IMR-90 (cell line): ENCODE measurements at regions not wholly inside any gene's neighbourhood (a gene's known extent, or its start where the extent isn't known, plus 50 kb on each side); places are given as distances from the start of the nearest gene placed in this dataset.

ENCODE experiments used
- ATAC-seq: fragments of 200-7000 bp; cut with Tn5 transposase; 2 replicates; pipeline ENCODE4 v1.9.1; 2020; ENCODE audit warnings: low read depth, mild to moderate bottlenecking, moderate library complexity
- BruUV-seq: library from RNA; stranded (reverse); fragments of 400-500 nt; replicated peaks from 2 replicates; lab custom pipeline; 2021; lab: Mats Ljungman, UMichigan
- CTCF ChIA-PET: fragments of 300-600 bp; formaldehyde crosslinking; extraction: SDS; loops from one replicate; lab custom pipeline; 2021; ENCODE audit warnings: antibody characterized with exemption; lab: Yijun Ruan, JAX
- POLR2A ChIA-PET: fragments of 300-600 bp; sonication (Branson Sonifier 250); formaldehyde crosslinking; loops from one replicate; lab custom pipeline; 2022; ENCODE audit warnings: antibody characterized with exemption; ENCODE audit not compliant: unreplicated experiment; lab: Charles Lee
- DNase-seq: peaks from one replicate; pipeline ENCODE4 v3.0.0; 2013
- H2AFZ ChIP-seq: replicated peaks from 2 replicates; pipeline ENCODE3; 2013; ENCODE audit warnings: low read length, mild to moderate bottlenecking; ENCODE audit not compliant: poor library complexity
- H2AK5ac ChIP-seq: 2 replicates; pipeline ENCODE4 v1.6.1; 2013; ENCODE audit warnings: low read depth, low read length, inconsistent platforms
- H2AK9ac ChIP-seq: replicated peaks from 2 replicates; pipeline ENCODE3; 2013; ENCODE audit warnings: mild to moderate bottlenecking, low read depth, low read length, moderate library complexity; ENCODE audit not compliant: poor library complexity
- H2BK120ac ChIP-seq: 2 replicates; pipeline ENCODE4 v1.6.1; 2013; ENCODE audit warnings: low read depth, low read length, inconsistent platforms
- H2BK15ac ChIP-seq: 3 replicates; pipeline ENCODE4 v1.6.1; 2013; ENCODE audit warnings: low read depth, low read length, inconsistent platforms
- H2BK20ac ChIP-seq: 2 replicates; pipeline ENCODE4 v1.6.1; 2013; ENCODE audit warnings: low read depth, mild to moderate bottlenecking, inconsistent platforms, low read length, moderate library complexity
- H2BK5ac ChIP-seq: 2 replicates; pipeline ENCODE4 v1.6.1; 2013; ENCODE audit warnings: mild to moderate bottlenecking, low read depth, low read length, inconsistent platforms; ENCODE audit not compliant: poor library complexity, severe bottlenecking
- H3K14ac ChIP-seq: replicated peaks from 2 replicates; pipeline ENCODE4 v1.6.1; 2013; ENCODE audit warnings: low read depth, low read length, inconsistent platforms
- H3K18ac ChIP-seq: 2 replicates; pipeline ENCODE4 v1.6.1; 2013; ENCODE audit warnings: low read depth, low read length, control low read depth
- H3K23ac ChIP-seq: 2 replicates; pipeline ENCODE4 v1.6.1; 2013; ENCODE audit warnings: low read depth, low read length, inconsistent platforms
- H3K27ac ChIP-seq: 2 replicates; pipeline ENCODE4 v1.5.1; 2013; ENCODE audit warnings: mild to moderate bottlenecking, control low read depth, low read length; ENCODE audit not compliant: insufficient read depth
- H3K27me3 ChIP-seq: 2 replicates; pipeline ENCODE4 v1.6.1; 2013; ENCODE audit warnings: low read length; ENCODE audit not compliant: control insufficient read depth, insufficient read depth
- H3K36me3 ChIP-seq: 2 replicates; pipeline ENCODE4 v1.6.1; 2013; ENCODE audit warnings: low read length, mixed read lengths; ENCODE audit not compliant: control insufficient read depth, insufficient read depth
- H3K4ac ChIP-seq: 2 replicates; pipeline ENCODE4 v1.6.1; 2013; ENCODE audit warnings: low read depth, low read length, inconsistent platforms
- H3K4me1 ChIP-seq: 2 replicates; pipeline ENCODE4 v1.6.1; 2013; ENCODE audit warnings: low read length, mixed read lengths; ENCODE audit not compliant: control insufficient read depth, insufficient read depth
- H3K4me2 ChIP-seq: 2 replicates; pipeline ENCODE4 v1.6.1; 2013; ENCODE audit warnings: low read depth, mild to moderate bottlenecking, control low read depth, low read length, moderate library complexity
- H3K4me3 ChIP-seq: 2 replicates; pipeline ENCODE4 v1.5.1; 2013; ENCODE audit warnings: low read depth, mild to moderate bottlenecking, control low read depth, low read length, moderate library complexity; ENCODE audit not compliant: insufficient read depth
- H3K56ac ChIP-seq: 2 replicates; pipeline ENCODE4 v1.6.1; 2013; ENCODE audit warnings: low read length, inconsistent platforms; ENCODE audit not compliant: insufficient read depth; ENCODE audit errors: extremely low read depth
- H3K79me1 ChIP-seq, 2 experiments: 2 replicates each; pipeline ENCODE4 v1.6.1; 2013; ENCODE audit warnings: low read length in 2 of 2, inconsistent platforms in 1 of 2, low read depth in 1 of 2
- H3K9ac ChIP-seq: 2 replicates; pipeline ENCODE4 v1.6.1; 2013; ENCODE audit warnings: low read depth, low read length, control low read depth
- H3K9me1 ChIP-seq: 2 replicates; pipeline ENCODE4 v1.6.1; 2013; ENCODE audit warnings: low read length, inconsistent platforms; ENCODE audit not compliant: insufficient read depth
- H3K9me3 ChIP-seq: 2 replicates; pipeline ENCODE4 v1.6.1; 2013; ENCODE audit warnings: low read length; ENCODE audit not compliant: control insufficient read depth, insufficient read depth
- H4K20me1 ChIP-seq: 2 replicates; pipeline ENCODE4 v1.6.1; 2013; ENCODE audit warnings: low read length, inconsistent platforms; ENCODE audit not compliant: insufficient read depth
- H4K5ac ChIP-seq: 2 replicates; pipeline ENCODE4 v1.6.1; 2013; ENCODE audit warnings: mild to moderate bottlenecking, low read depth, low read length, control low read depth
- H4K8ac ChIP-seq, 2 experiments: 2 replicates each; pipeline ENCODE4 v1.6.1; 2013; ENCODE audit warnings: low read depth in 2 of 2, low read length in 2 of 2, control low read depth in 1 of 2, inconsistent platforms in 1 of 2
- H4K91ac ChIP-seq: 2 replicates; pipeline ENCODE4 v1.6.1; 2013; ENCODE audit warnings: low read depth, low read length, inconsistent platforms; ENCODE audit not compliant: insufficient read depth
- BHLHE40 ChIP-seq: fragments of 150-350 bp; IDR thresholded peaks from 2 replicates; pipeline ENCODE4 v1.6.1; 2016; ENCODE audit warnings: mild to moderate bottlenecking, low read depth, low read length
- RFX5 ChIP-seq: IDR thresholded peaks from 2 replicates; pipeline ENCODE4 v1.8.0; 2012; ENCODE audit warnings: low read depth, mild to moderate bottlenecking, low read length, moderate library complexity
- WGBS, 2 experiments: methylation state at CpG; one replicate each; pipeline versions ENCODE4 v1.1.5 to v1.1.7; 2013; ENCODE audit warnings: missing lambda C conversion rate in 2 of 2; ENCODE audit not compliant: insufficient read length in 1 of 2; ENCODE audit errors: extremely low coverage in 2 of 2; 5-methylcytosine and 5-hydroxymethylcytosine counted together
- dilution Hi-C: fragments of 300-500 bp; cut with HindIII; formaldehyde crosslinking; loops from one replicate; pipeline ENCODE4 v1.14.3; 2018; ENCODE audit warnings: low sequenced_read_pairs; ENCODE audit not compliant: unreplicated experiment
- in situ Hi-C: fragments of 300-500 bp; cut with MboI; formaldehyde crosslinking; loops from 3 replicates; pipeline ENCODE4 v1.14.3; 2019; ENCODE audit warnings: low sequenced_read_pairs, inconsistent platforms, mixed read lengths
- intact Hi-C: fragments of 100-400 bp; cut with micrococcal nuclease; formaldehyde crosslinking; loops from 2 replicates; pipeline ENCODE4 v1.10.0; 2022

DNA sequence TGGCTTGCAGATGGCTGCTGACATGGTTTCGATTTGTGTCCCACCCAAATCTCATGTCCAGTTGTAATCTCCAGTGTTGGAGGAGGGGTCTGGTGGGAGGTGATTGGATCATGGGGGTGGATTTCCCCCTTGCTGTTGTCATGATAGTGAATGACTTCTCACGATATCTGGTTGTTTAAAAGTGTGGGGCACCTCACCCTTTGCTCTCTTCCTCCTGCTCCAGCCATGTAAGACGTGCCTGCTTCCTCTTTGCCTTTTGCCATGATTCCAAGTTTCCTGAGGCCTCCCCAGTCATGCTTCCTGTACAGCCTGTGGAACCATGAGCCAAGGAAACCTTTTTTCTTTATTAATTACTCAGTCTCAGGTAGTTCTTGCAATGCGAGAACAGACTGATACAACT is 77.6 kb upstream of the FUCA2 start:
- Histone ChIP-seq H3K4me3 (no peak overlapping the region), H3K23ac (no peak overlapping the region), H4K8ac (no peak overlapping the region), H3K9me1 (no peaks in the 10 kb centered on the region; the same call in 1 of the 2 replicates), H2AK5ac (no peak overlapping the region), H2BK5ac (no peak overlapping the region), H3K4me2 (no peak overlapping the region), H3K9me3 (no peaks in the 10 kb centered on the region), H3K27me3 (no peaks in the 10 kb centered on the region), H2BK120ac (no peak overlapping the region), H2BK15ac (no peak overlapping the region), H2AK9ac (no peak overlapping the region), H3K27ac (no peak overlapping the region), H3K4me1 (peaks cover under 1% of the 10 kb centered on the region), H2BK20ac (no peak overlapping the region), H3K36me3 (no peaks in the 10 kb centered on the region), H3K18ac (no peak overlapping the region), H4K5ac (no peak overlapping the region), H3K14ac (no peak overlapping the region), H2AFZ (no peak overlapping the region), H4K20me1 (no peaks in the 10 kb centered on the region), H4K91ac (no peak overlapping the region), H3K4ac (no peak overlapping the region), H3K56ac (no peak overlapping the region), H3K79me1 (peaks cover 0 to 9% of the 10 kb centered on the region in 2 experiments; a peak in 3 of 4 replicates), H3K9ac (no peak overlapping the region)
- BruUV-seq: no TSS peak
- intact Hi-C loops: no loop called here
- ATAC-seq (no peak), DNase-seq (no peak)
- WGBS, 2 experiments: 89% methylated on average over 1 of the region's 4 CpGs; no CpG with 5 or more reads in 1 of the 2 experiments
- ChIA-PET POLR2A (interaction anchor here (0.6 kb wide), 1 partner anchor 14 kb away, joined by 3 read pairs; no protein-coding TSS in a partner anchor), CTCF (no interaction called here)
- TF ChIP-seq RFX5 (no peak), BHLHE40 (no peak)
- in situ Hi-C loops: no loop called here
- dilution Hi-C loops: no loop called here
